ENCODE measurements at regions not wholly inside any gene's neighbourhood (a gene's known extent, or its start where the extent isn't known, plus 50 kb on each side); places are given as distances from the start of the nearest gene placed in this dataset.

DNA sequence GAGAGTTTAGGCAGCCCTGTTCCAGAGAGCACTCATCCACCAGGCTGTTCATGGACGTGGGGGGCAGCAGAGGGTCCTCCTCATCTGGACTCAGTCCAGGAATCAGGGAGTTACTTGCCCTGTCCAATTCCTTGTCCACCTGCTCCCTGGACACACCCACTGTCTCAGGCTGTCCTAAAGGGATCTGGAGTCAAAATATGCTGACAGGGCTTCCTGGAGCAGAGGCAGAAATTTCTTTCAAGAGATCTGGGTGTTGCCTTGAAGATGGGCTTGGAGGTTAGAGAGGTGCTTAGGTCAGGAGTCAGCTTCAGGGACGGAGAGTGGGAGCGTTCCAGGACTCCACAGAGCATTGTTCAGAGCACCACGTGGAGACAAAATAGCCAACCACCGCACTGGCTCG, 65.8 kb upstream of the SHISA2 start:
- CTCF ChIA-PET, result no interaction called here
- H2AFZ ChIP-seq (ENCODE audit: low read depth, low read length, poor library complexity, severe bottlenecking), result no peak overlapping the region

More for the DNA sequence above, 65.8 kb upstream of the SHISA2 start:
- Histone ChIP-seq H3K4me2 (ENCODE audit: low read length) (no peak overlapping the region), H3K36me3 (ENCODE audit: control insufficient read depth in 1 of 2, insufficient read depth in 2 of 2, low read length in 2 of 2) (no peaks in the 10 kb centered on the region; a peak in 1 of 4 replicates), H3K9me2 (ENCODE audit: insufficient read depth) (no peaks in the 10 kb centered on the region), H3K4me3 (replicated peaks in 1 of 2; ENCODE audit: low read depth in 1 of 2, low read length in 2 of 2) (no peak overlapping the region), H3K27ac (ENCODE audit: low read depth, low read length) (no peak overlapping the region), H3K79me2 (ENCODE audit: insufficient read depth, low read length) (no peaks in the 10 kb centered on the region), H3K27me3 (ENCODE audit: insufficient read depth, low read length) (peaks cover 48% of the 10 kb centered on the region), H3K9me3 (ENCODE audit: control insufficient read depth in 1 of 2, insufficient read depth in 1 of 2, low read depth in 1 of 2, low read length in 2 of 2) (no peaks in the 10 kb centered on the region), H3K4me1 (ENCODE audit: control insufficient read depth in 1 of 2, insufficient read depth in 2 of 2, low read length in 2 of 2) (no peaks in the 10 kb centered on the region), H4K20me1 (ENCODE audit: insufficient read depth) (no peaks in the 10 kb centered on the region), H3K9ac (ENCODE audit: low read length) (no peak overlapping the region)
- ChIA-PET RAD21 (ENCODE audit: low non-redundant PET in 1 of 2, low total read pairs in 2 of 2, uncharacterized antibody in 2 of 2, unreplicated experiment in 2 of 2) (no interaction called here), POLR2A (no interaction called here)
- no TSS peak for BruUV-seq (replicated peaks)
- no peak for DNase-seq (ENCODE audit: low read depth, low spot score)
- ATAC-seq, result no peak
- intact Hi-C loops (cut with micrococcal nuclease), result no loop called here
- TF ChIP-seq, protein P1, sequence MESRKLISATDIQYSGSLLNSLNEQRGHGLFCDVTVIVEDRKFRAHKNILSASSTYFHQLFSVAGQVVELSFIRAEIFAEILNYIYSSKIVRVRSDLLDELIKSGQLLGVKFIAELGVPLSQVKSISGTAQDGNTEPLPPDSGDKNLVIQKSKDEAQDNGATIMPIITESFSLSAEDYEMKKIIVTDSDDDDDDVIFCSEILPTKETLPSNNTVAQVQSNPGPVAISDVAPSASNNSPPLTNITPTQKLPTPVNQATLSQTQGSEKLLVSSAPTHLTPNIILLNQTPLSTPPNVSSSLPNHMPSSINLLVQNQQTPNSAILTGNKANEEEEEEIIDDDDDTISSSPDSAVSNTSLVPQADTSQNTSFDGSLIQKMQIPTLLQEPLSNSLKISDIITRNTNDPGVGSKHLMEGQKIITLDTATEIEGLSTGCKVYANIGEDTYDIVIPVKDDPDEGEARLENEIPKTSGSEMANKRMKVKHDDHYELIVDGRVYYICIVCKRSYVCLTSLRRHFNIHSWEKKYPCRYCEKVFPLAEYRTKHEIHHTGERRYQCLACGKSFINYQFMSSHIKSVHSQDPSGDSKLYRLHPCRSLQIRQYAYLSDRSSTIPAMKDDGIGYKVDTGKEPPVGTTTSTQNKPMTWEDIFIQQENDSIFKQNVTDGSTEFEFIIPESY (IDR thresholded peaks at IDR 0.05; ENCODE audit: extremely low read depth, insufficient replicate concordance, low read length), result no peak
- TF ChIP-seq JUND (IDR thresholded peaks at IDR 0.05), result no peak
- TF ChIP-seq MAX (IDR thresholded peaks at IDR 0.05), result no peak
- no peak for TF ChIP-seq EZH2 (IDR thresholded peaks at IDR 0.05)
- no peak for TF ChIP-seq EZH2phosphoT487 (IDR thresholded peaks at IDR 0.05; ENCODE audit: borderline replicate concordance)
- TF ChIP-seq FOSL1 (IDR thresholded peaks at IDR 0.05; ENCODE audit: low read depth), result no peak
- no peak for TF ChIP-seq ATF3 (IDR thresholded peaks at IDR 0.05)
- TF ChIP-seq ZNF274 (IDR thresholded peaks at IDR 0.05; ENCODE audit: low read depth, low read length), result no peak
- no peak for TF ChIP-seq RAD21 (IDR thresholded peaks at IDR 0.05; ENCODE audit: low read depth)
- no peak for TF ChIP-seq CEBPB (IDR thresholded peaks at IDR 0.05; ENCODE audit: low read depth)
- TF ChIP-seq EGR1 (IDR thresholded peaks at IDR 0.05; ENCODE audit: low read depth), result no peak
- TF ChIP-seq, protein P2, sequence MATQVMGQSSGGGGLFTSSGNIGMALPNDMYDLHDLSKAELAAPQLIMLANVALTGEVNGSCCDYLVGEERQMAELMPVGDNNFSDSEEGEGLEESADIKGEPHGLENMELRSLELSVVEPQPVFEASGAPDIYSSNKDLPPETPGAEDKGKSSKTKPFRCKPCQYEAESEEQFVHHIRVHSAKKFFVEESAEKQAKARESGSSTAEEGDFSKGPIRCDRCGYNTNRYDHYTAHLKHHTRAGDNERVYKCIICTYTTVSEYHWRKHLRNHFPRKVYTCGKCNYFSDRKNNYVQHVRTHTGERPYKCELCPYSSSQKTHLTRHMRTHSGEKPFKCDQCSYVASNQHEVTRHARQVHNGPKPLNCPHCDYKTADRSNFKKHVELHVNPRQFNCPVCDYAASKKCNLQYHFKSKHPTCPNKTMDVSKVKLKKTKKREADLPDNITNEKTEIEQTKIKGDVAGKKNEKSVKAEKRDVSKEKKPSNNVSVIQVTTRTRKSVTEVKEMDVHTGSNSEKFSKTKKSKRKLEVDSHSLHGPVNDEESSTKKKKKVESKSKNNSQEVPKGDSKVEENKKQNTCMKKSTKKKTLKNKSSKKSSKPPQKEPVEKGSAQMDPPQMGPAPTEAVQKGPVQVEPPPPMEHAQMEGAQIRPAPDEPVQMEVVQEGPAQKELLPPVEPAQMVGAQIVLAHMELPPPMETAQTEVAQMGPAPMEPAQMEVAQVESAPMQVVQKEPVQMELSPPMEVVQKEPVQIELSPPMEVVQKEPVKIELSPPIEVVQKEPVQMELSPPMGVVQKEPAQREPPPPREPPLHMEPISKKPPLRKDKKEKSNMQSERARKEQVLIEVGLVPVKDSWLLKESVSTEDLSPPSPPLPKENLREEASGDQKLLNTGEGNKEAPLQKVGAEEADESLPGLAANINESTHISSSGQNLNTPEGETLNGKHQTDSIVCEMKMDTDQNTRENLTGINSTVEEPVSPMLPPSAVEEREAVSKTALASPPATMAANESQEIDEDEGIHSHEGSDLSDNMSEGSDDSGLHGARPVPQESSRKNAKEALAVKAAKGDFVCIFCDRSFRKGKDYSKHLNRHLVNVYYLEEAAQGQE (IDR thresholded peaks at IDR 0.05; ENCODE audit: low read depth), result no peak
- TF ChIP-seq CBX3 (IDR thresholded peaks at IDR 0.05; ENCODE audit: low read depth), result no peak
- TF ChIP-seq TCF7L2 (IDR thresholded peaks at IDR 0.05; ENCODE audit: borderline replicate concordance, extremely low read depth, insufficient read depth, insufficient read length), result no peak
- no peak for TF ChIP-seq POLR2AphosphoS5 (IDR thresholded peaks at IDR 0.05; ENCODE audit: low read depth, low read length)
- TF ChIP-seq ELF1 (IDR thresholded peaks at IDR 0.05; ENCODE audit: borderline replicate concordance, low read depth), result no peak
- TF ChIP-seq SP1 (IDR thresholded peaks at IDR 0.05; ENCODE audit: low read depth), result no peak
